Tibial artery (tissue), 4 donors: ENCODE measurements at regions not wholly inside any gene's neighbourhood (a gene's known extent, or its start where the extent isn't known, plus 50 kb on each side); places are given as distances from the start of the nearest gene placed in this dataset.

Experiments used
- DNase-seq, 2 donors: peaks; one replicate each; pipeline ENCODE4 v3.0.0-alpha.2; 2019
- H3K27ac ChIP-seq, 2 donors: fragments of 200-600 bp; sonication (generic) in 1 of 2; 1 replicate in 1 of 2; 2 replicates in 1 of 2; pipeline ENCODE4 v1.5.1; 2018 to 2019; ENCODE audit warnings: mild to moderate bottlenecking in 1 of 2
- H3K27me3 ChIP-seq, 2 donors: fragments of 200-600 bp; sonication (generic) in 1 of 2; one replicate each; pipeline versions ENCODE4 v1.5.1 to v1.6.0; 2016 to 2019
- H3K36me3 ChIP-seq, 3 donors: fragments of 200-600 bp; sonication (generic) in 2 of 3; one replicate each; pipeline ENCODE4 v1.5.1; 2016 to 2019; ENCODE audit warnings: mild to moderate bottlenecking in 2 of 3
- H3K4me1 ChIP-seq, 4 donors: fragments of 200-600 bp; sonication (generic) in 2 of 4; 1 replicate in 3 of 4; 2 replicates in 1 of 4; pipeline ENCODE4 v1.5.1; 2016 to 2019
- H3K4me3 ChIP-seq, 2 donors: fragments of 200-600 bp; sonication (generic) in 1 of 2; 1 replicate in 1 of 2; 2 replicates in 1 of 2; pipeline ENCODE4 v1.5.1; 2018 to 2019; ENCODE audit warnings: mild to moderate bottlenecking in 2 of 2
- H3K9me3 ChIP-seq, 3 donors: fragments of 200-600 bp; sonication (generic) in 1 of 3; one replicate each; pipeline ENCODE4 v1.5.1; 2016 to 2019
- CTCF ChIP-seq, 2 experiments: fragments of 200-600 bp in 1 of 2; fragments of 450-650 bp in 1 of 2; IDR thresholded peaks; one replicate each; pipeline ENCODE4 v1.5.1; 2017 to 2019; ENCODE audit warnings: antibody characterized with exemption in 2 of 2, mild to moderate bottlenecking in 1 of 2, moderate library complexity in 1 of 2
- intact Hi-C: fragments of 100-400 bp; cut with DNase I; formaldehyde crosslinking; loops from one replicate; pipeline ENCODE4 v1.15.0; 2023; ENCODE audit warnings: low total_unique reads

GRCh38 chr9:106758911-106759310 lies 104.1 kb upstream of the ZNF462 start:
- DNase-seq: no peak
- no peak for TF ChIP-seq CTCF (IDR thresholded peaks at IDR 0.05)
- intact Hi-C loops: no loop called here
- no peaks in the 10 kb centered on the region for H3K9me3 ChIP-seq
- no peaks in the 10 kb centered on the region for H3K27me3 ChIP-seq
- H3K27ac ChIP-seq: no peak overlapping the region
- H3K36me3 ChIP-seq: no peaks in the 10 kb centered on the region
- H3K4me1 ChIP-seq: no peaks in the 10 kb centered on the region
- no peak overlapping the region for H3K4me3 ChIP-seq

GRCh38 chr9:106761493-106761892 lies 101.5 kb upstream of the ZNF462 start:
- H3K4me1 ChIP-seq: no peaks in the 10 kb centered on the region
- no peak overlapping the region for H3K27ac ChIP-seq
- no peak for TF ChIP-seq CTCF (IDR thresholded peaks at IDR 0.05)
- no peaks in the 10 kb centered on the region for H3K36me3 ChIP-seq
- no peaks in the 10 kb centered on the region for H3K9me3 ChIP-seq
- intact Hi-C loops: no loop called here
- H3K27me3 ChIP-seq: no peaks in the 10 kb centered on the region
- no peak for DNase-seq
- H3K4me3 ChIP-seq: no peak overlapping the region

GRCh38 chr9:106766616-106767015 lies 96.3 kb upstream of the ZNF462 start:
- Histone ChIP-seq H3K27ac (no peak overlapping the region), H3K4me3 (no peak overlapping the region), H3K9me3 (no peaks in the 10 kb centered on the region), H3K27me3 (no peaks in the 10 kb centered on the region), H3K36me3 (no peaks in the 10 kb centered on the region), H3K4me1 (no peaks in the 10 kb centered on the region)
- no peak for TF ChIP-seq CTCF (IDR thresholded peaks at IDR 0.05)
- no peak for DNase-seq
- intact Hi-C loops: no loop called here

- Histone ChIP-seq H3K27me3 (no peaks in the 10 kb centered on the region), H3K9me3 (no peaks in the 10 kb centered on the region), H3K4me3 (no peak overlapping the region), H3K4me1 (no peaks in the 10 kb centered on the region), H3K27ac (no peak overlapping the region), H3K36me3 (no peaks in the 10 kb centered on the region)
- TF ChIP-seq CTCF (IDR thresholded peaks at IDR 0.05): no peak
- DNase-seq: no peak
- intact Hi-C loops: no loop called here
These were observed 93.6 kb upstream of the ZNF462 start for GRCh38 chr9:106769331-106769730.

- Histone ChIP-seq H3K4me3 (no peak overlapping the region), H3K27me3 (no peaks in the 10 kb centered on the region), H3K27ac (no peak overlapping the region), H3K9me3 (no peaks in the 10 kb centered on the region), H3K36me3 (no peaks in the 10 kb centered on the region), H3K4me1 (no peaks in the 10 kb centered on the region)
- TF ChIP-seq CTCF (IDR thresholded peaks at IDR 0.05): no peak
- DNase-seq: no peak
- intact Hi-C loops: no loop called here
These were observed 91.4 kb upstream of the ZNF462 start for GRCh38 chr9:106771608-106772007.
